ENCODE measurements at regions not wholly inside any gene's neighbourhood (a gene's known extent, or its start where the extent isn't known, plus 50 kb on each side); places are given as distances from the start of the nearest gene placed in this dataset.
"Not testable (repeated sequence)": the region's sequence is repeated elsewhere in the genome, so short reads cannot be mapped to it uniquely, and the experiment has no call there.

- TF ChIP-seq, protein P1, sequence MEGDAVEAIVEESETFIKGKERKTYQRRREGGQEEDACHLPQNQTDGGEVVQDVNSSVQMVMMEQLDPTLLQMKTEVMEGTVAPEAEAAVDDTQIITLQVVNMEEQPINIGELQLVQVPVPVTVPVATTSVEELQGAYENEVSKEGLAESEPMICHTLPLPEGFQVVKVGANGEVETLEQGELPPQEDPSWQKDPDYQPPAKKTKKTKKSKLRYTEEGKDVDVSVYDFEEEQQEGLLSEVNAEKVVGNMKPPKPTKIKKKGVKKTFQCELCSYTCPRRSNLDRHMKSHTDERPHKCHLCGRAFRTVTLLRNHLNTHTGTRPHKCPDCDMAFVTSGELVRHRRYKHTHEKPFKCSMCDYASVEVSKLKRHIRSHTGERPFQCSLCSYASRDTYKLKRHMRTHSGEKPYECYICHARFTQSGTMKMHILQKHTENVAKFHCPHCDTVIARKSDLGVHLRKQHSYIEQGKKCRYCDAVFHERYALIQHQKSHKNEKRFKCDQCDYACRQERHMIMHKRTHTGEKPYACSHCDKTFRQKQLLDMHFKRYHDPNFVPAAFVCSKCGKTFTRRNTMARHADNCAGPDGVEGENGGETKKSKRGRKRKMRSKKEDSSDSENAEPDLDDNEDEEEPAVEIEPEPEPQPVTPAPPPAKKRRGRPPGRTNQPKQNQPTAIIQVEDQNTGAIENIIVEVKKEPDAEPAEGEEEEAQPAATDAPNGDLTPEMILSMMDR (IDR thresholded peaks at IDR 0.05): not testable (repeated sequence)
- TF ChIP-seq POLR2A (IDR thresholded peaks at IDR 0.05): not testable (repeated sequence)
Measured at GRCh38 chr21:10326146-10326545, 195.2 kb upstream of the TPTE start.

Data from body of pancreas (tissue), 4 donors.